Fibroblast of lung (primary cell): ENCODE measurements at regions not wholly inside any gene's neighbourhood (a gene's known extent, or its start where the extent isn't known, plus 50 kb on each side); places are given as distances from the start of the nearest gene placed in this dataset.

Experiments used
- DNase-seq, 2 donors: peaks; one replicate each; pipeline versions ENCODE4 v3.0.0 to v3.0.0-alpha.2; 2010; ENCODE audit warnings: low read depth in 2 of 2
- H2AFZ ChIP-seq: 2 replicates; pipeline ENCODE4 v1.5.1; 2012; ENCODE audit warnings: low read length, control low read depth, inconsistent platforms
- H3K27ac ChIP-seq: 2 replicates; pipeline ENCODE4 v1.5.1; 2011; ENCODE audit warnings: low read length, control low read depth; ENCODE audit not compliant: insufficient read depth
- H3K27me3 ChIP-seq: 2 replicates; pipeline ENCODE4 v1.5.1; 2011; ENCODE audit warnings: mild to moderate bottlenecking, low read length; ENCODE audit not compliant: control insufficient read depth, insufficient read depth
- H3K36me3 ChIP-seq: 2 replicates; pipeline ENCODE4 v1.5.1; 2011; ENCODE audit warnings: low read length; ENCODE audit not compliant: control insufficient read depth, insufficient read depth
- H3K4me1 ChIP-seq: 2 replicates; pipeline ENCODE4 v1.5.1; 2011; ENCODE audit warnings: low read length; ENCODE audit not compliant: control insufficient read depth, insufficient read depth; ENCODE audit errors: extremely low read depth
- H3K4me2 ChIP-seq: 2 replicates; pipeline ENCODE4 v1.5.1; 2011; ENCODE audit warnings: low read length, control low read depth; ENCODE audit not compliant: insufficient read depth; ENCODE audit errors: extremely low read depth
- H3K4me3 ChIP-seq, 4 experiments: fragments of 200-600 bp in 1 of 4; sonication (generic) in 1 of 4; replicated peaks in 1 of 4; 2 replicates each; pipeline ENCODE4 v1.5.1; 2011 to 2016; ENCODE audit warnings: low read length in 4 of 4, low read depth in 3 of 4, mild to moderate bottlenecking in 3 of 4, control low read depth in 2 of 4, inconsistent platforms in 1 of 4, mixed read lengths in 1 of 4; ENCODE audit not compliant: insufficient read depth in 1 of 4; ENCODE audit errors: control extremely low read depth in 1 of 4
- H3K79me2 ChIP-seq: 2 replicates; pipeline ENCODE4 v1.5.1; 2012; ENCODE audit warnings: mild to moderate bottlenecking, low read length, inconsistent platforms; ENCODE audit not compliant: control insufficient read depth, insufficient read depth
- H3K9ac ChIP-seq: 2 replicates; pipeline ENCODE4 v1.5.1; 2011; ENCODE audit warnings: mild to moderate bottlenecking, low read length, control low read depth; ENCODE audit not compliant: insufficient read depth
- H3K9me3 ChIP-seq: 2 replicates; pipeline ENCODE4 v1.5.1; 2012; ENCODE audit warnings: low read depth, low read length; ENCODE audit not compliant: control insufficient read depth, insufficient read depth
- H4K20me1 ChIP-seq: 2 replicates; pipeline ENCODE4 v1.5.1; 2011; ENCODE audit warnings: low read length; ENCODE audit not compliant: control insufficient read depth, insufficient read depth; ENCODE audit errors: extremely low read depth
- EZH2 ChIP-seq: IDR thresholded peaks from 2 replicates; pipeline ENCODE4 v1.5.1; 2012; ENCODE audit warnings: low read length, control low read depth, mild to moderate bottlenecking; ENCODE audit errors: missing control alignments
- TF ChIP-seq, protein P1 (sequence below), 2 donors: IDR thresholded peaks in 1 of 2; conservative IDR thresholded peaks in 1 of 2; 1 replicate in 1 of 2; 2 replicates in 1 of 2; pipeline ENCODE4 v1.5.1; 2011 to 2012; ENCODE audit warnings: low read length in 2 of 2, control low read depth in 1 of 2, inconsistent platforms in 1 of 2, low read depth in 1 of 2, mild to moderate bottlenecking in 1 of 2

DNA sequence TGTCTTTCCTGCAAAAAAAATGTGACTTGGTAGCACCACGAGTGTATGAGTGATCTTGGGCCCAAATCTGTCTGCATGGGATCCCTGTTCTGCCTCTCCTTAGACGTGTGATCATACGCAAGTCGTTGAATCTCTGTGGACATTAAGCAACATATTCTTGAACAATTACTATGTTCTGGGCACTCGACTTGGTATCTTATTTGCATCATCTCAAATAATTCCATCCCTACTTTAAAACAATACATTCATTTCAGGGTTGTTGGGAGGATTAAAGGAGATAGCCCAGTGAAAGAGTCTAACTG lies 145.4 kb upstream of the CPEB2 start:
- H3K4me2 ChIP-seq = no peak overlapping the region
- H3K4me3 ChIP-seq = no peak overlapping the region
- peaks cover 16% of the 10 kb centered on the region for H3K4me1 ChIP-seq
- no peak overlapping the region for H3K9ac ChIP-seq
- TF ChIP-seq, protein P1, sequence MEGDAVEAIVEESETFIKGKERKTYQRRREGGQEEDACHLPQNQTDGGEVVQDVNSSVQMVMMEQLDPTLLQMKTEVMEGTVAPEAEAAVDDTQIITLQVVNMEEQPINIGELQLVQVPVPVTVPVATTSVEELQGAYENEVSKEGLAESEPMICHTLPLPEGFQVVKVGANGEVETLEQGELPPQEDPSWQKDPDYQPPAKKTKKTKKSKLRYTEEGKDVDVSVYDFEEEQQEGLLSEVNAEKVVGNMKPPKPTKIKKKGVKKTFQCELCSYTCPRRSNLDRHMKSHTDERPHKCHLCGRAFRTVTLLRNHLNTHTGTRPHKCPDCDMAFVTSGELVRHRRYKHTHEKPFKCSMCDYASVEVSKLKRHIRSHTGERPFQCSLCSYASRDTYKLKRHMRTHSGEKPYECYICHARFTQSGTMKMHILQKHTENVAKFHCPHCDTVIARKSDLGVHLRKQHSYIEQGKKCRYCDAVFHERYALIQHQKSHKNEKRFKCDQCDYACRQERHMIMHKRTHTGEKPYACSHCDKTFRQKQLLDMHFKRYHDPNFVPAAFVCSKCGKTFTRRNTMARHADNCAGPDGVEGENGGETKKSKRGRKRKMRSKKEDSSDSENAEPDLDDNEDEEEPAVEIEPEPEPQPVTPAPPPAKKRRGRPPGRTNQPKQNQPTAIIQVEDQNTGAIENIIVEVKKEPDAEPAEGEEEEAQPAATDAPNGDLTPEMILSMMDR (conservative IDR thresholded peaks at IDR 0.05 in 1 of 2, IDR thresholded peaks at IDR 0.05 in 1 of 2; ENCODE audit: low read depth in 1 of 2, low read length in 2 of 2) = no peak
- no peak for TF ChIP-seq EZH2
- no peaks in the 10 kb centered on the region for H4K20me1 ChIP-seq
- no peak overlapping the region for H2AFZ ChIP-seq
- H3K27me3 ChIP-seq = no peaks in the 10 kb centered on the region
- no peaks in the 10 kb centered on the region for H3K36me3 ChIP-seq
- no peaks in the 10 kb centered on the region for H3K79me2 ChIP-seq
- no peaks in the 10 kb centered on the region for H3K9me3 ChIP-seq
- peak overlapping the region; percentile 62 for H3K27ac ChIP-seq
- no peak for DNase-seq

DNA sequence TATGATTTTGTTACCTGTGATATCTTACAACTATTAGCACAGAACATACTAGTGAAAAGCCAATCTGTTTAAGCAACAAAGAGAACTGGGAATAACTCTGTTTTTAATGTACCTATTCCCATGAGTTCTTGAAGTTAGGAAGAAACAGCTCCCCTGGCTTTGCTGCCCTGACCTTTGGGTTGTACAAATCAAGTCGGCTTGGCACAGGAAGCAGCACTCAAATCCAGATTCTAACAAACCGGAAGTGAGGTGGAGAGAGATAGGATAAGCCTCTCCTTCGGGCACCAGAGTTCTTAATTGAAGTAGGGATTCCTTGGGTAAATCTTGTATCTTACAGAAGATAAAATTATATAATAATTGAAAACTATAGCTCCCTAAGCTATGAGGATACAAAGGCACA lies 144.8 kb upstream of the CPEB2 start:
- H3K27me3 ChIP-seq = no peaks in the 10 kb centered on the region
- TF ChIP-seq, protein P1 (conservative IDR thresholded peaks at IDR 0.05 in 1 of 2, IDR thresholded peaks at IDR 0.05 in 1 of 2; ENCODE audit: low read depth in 1 of 2, low read length in 2 of 2) = no peak
- H3K36me3 ChIP-seq = no peaks in the 10 kb centered on the region
- no peaks in the 10 kb centered on the region for H4K20me1 ChIP-seq
- no peak overlapping the region for H3K4me3 ChIP-seq
- peaks cover 16% of the 10 kb centered on the region for H3K4me1 ChIP-seq
- DNase-seq = no peak
- H2AFZ ChIP-seq = no peak overlapping the region
- H3K9ac ChIP-seq = no peak overlapping the region
- no peaks in the 10 kb centered on the region for H3K79me2 ChIP-seq
- no peaks in the 10 kb centered on the region for H3K9me3 ChIP-seq
- no peak overlapping the region for H3K27ac ChIP-seq
- H3K4me2 ChIP-seq = no peak overlapping the region

DNA sequence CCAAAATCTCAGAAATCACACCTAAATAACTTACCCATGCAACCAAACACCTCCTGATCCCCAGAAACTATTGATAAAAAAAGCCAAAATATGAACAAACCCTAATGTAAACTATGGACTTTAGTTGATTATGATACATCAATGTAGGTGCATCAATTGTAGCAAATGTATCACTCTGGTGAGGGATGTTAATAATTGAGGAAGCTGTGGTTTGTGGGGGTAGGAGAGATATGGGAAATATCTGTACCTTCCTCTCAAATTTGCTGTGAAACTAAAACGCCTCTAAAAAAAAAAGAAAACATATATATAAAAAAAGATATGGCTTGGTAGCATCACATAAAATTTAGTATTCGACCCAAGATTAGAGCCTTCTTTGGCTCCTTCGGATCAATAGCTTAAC lies 144.3 kb upstream of the CPEB2 start:
- no peaks in the 10 kb centered on the region for H3K9me3 ChIP-seq
- H3K4me3 ChIP-seq = no peak overlapping the region
- TF ChIP-seq EZH2 = no peak
- TF ChIP-seq, protein P1 (conservative IDR thresholded peaks at IDR 0.05 in 1 of 2, IDR thresholded peaks at IDR 0.05 in 1 of 2; ENCODE audit: low read depth in 1 of 2, low read length in 2 of 2) = no peak
- no peaks in the 10 kb centered on the region for H4K20me1 ChIP-seq
- no peaks in the 10 kb centered on the region for H3K79me2 ChIP-seq
- H3K9ac ChIP-seq = no peak overlapping the region
- H2AFZ ChIP-seq = no peak overlapping the region
- no peaks in the 10 kb centered on the region for H3K27me3 ChIP-seq
- peaks cover 16% of the 10 kb centered on the region for H3K4me1 ChIP-seq
- no peak overlapping the region for H3K27ac ChIP-seq
- H3K4me2 ChIP-seq = no peak overlapping the region
- H3K36me3 ChIP-seq = no peaks in the 10 kb centered on the region
- no peak for DNase-seq
